Osteoblast (primary cell): ENCODE measurements at regions not wholly inside any gene's neighbourhood (a gene's known extent, or its start where the extent isn't known, plus 50 kb on each side); places are given as distances from the start of the nearest gene placed in this dataset.

Source experiments
- DNase-seq: peaks from one replicate; pipeline ENCODE4 v3.0.0; 2011; ENCODE audit warnings: low spot score, mixed read lengths; ENCODE audit not compliant: insufficient read length; ENCODE audit errors: missing footprints
- H2AFZ ChIP-seq: 2 replicates; pipeline ENCODE4 v1.6.0; 2011; ENCODE audit warnings: mild to moderate bottlenecking, low read length
- H3K27ac ChIP-seq: 2 replicates; pipeline ENCODE4 v1.5.1; 2011; ENCODE audit warnings: mild to moderate bottlenecking, low read depth, low read length, moderate library complexity
- H3K27me3 ChIP-seq: 2 replicates; pipeline ENCODE4 v1.6.0; 2012; ENCODE audit warnings: mild to moderate bottlenecking, control low read depth, inconsistent platforms, low read length, moderate library complexity; ENCODE audit not compliant: insufficient read depth
- H3K36me3 ChIP-seq: 2 replicates; pipeline ENCODE4 v1.5.1; 2011; ENCODE audit warnings: mild to moderate bottlenecking, low read length, control low read depth, moderate library complexity; ENCODE audit not compliant: insufficient read depth
- H3K4me1 ChIP-seq: 2 replicates; pipeline ENCODE4 v1.5.1; 2011; ENCODE audit warnings: mild to moderate bottlenecking, low read length, control low read depth, moderate library complexity; ENCODE audit not compliant: insufficient read depth
- H3K4me2 ChIP-seq: 2 replicates; pipeline ENCODE4 v1.6.0; 2011; ENCODE audit warnings: mild to moderate bottlenecking, low read length; ENCODE audit not compliant: insufficient read depth
- H3K4me3 ChIP-seq: fragments of 200-600 bp; sonication (generic); 3 replicates; pipeline ENCODE4 v1.5.1; 2012; ENCODE audit warnings: mild to moderate bottlenecking, low read length, inconsistent platforms; ENCODE audit not compliant: insufficient read depth
- H3K79me2 ChIP-seq: 2 replicates; pipeline ENCODE4 v1.6.0; 2012; ENCODE audit warnings: mild to moderate bottlenecking, low read length, control low read depth, inconsistent platforms; ENCODE audit not compliant: insufficient read depth
- H3K9me3 ChIP-seq: 2 replicates; pipeline ENCODE4 v1.5.1; 2011; ENCODE audit warnings: low read depth, low read length, control low read depth
- H4K20me1 ChIP-seq: 2 replicates; pipeline ENCODE4 v1.6.0; 2012; ENCODE audit warnings: mild to moderate bottlenecking, low read length, control low read depth; ENCODE audit not compliant: insufficient read depth
- TF ChIP-seq, protein P1 (sequence below): IDR thresholded peaks from 2 replicates; pipeline ENCODE4 v1.5.1; 2011; ENCODE audit warnings: mild to moderate bottlenecking, low read depth, low read length, moderate library complexity; ENCODE audit errors: extremely low read depth

DNA sequence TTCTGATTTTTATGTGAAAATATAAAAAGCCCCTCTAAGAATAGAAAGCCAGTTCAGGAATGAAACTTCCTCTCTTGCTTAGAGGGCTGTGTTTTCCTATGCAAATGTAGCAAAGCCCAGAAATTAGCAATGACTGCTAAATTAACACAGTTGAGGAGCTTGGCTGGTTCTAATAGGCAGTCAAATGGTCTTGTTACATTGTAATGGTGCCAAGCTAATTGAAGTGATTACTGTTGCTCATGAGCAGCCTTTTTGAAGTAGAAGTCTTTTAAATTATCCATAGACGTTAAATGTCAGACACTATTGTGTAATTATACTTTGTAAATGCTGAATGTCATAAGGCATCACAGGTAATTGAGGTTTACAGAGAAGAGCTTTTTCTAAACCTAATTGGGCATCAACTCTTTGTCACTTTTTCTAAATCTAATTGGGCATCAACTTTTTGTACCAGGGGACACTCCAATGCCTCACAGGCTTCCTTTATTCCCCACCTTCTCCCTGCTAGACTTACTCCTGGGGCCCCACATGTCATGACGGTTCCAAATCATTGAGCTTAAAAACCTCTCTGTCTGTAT is 229.1 kb downstream of the PSAT1 start:
- H2AFZ ChIP-seq: no peak overlapping the region
- no peaks in the 10 kb centered on the region for H3K36me3 ChIP-seq
- H3K4me3 ChIP-seq: no peak overlapping the region
- peaks cover 3% of the 10 kb centered on the region for H3K9me3 ChIP-seq
- DNase-seq: no peak
- H3K27ac ChIP-seq: no peak overlapping the region
- H3K27me3 ChIP-seq: no peaks in the 10 kb centered on the region
- no peaks in the 10 kb centered on the region for H4K20me1 ChIP-seq
- TF ChIP-seq, protein P1, sequence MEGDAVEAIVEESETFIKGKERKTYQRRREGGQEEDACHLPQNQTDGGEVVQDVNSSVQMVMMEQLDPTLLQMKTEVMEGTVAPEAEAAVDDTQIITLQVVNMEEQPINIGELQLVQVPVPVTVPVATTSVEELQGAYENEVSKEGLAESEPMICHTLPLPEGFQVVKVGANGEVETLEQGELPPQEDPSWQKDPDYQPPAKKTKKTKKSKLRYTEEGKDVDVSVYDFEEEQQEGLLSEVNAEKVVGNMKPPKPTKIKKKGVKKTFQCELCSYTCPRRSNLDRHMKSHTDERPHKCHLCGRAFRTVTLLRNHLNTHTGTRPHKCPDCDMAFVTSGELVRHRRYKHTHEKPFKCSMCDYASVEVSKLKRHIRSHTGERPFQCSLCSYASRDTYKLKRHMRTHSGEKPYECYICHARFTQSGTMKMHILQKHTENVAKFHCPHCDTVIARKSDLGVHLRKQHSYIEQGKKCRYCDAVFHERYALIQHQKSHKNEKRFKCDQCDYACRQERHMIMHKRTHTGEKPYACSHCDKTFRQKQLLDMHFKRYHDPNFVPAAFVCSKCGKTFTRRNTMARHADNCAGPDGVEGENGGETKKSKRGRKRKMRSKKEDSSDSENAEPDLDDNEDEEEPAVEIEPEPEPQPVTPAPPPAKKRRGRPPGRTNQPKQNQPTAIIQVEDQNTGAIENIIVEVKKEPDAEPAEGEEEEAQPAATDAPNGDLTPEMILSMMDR: no peak
- H3K79me2 ChIP-seq: no peaks in the 10 kb centered on the region
- H3K4me1 ChIP-seq: no peaks in the 10 kb centered on the region
- no peak overlapping the region for H3K4me2 ChIP-seq

DNA sequence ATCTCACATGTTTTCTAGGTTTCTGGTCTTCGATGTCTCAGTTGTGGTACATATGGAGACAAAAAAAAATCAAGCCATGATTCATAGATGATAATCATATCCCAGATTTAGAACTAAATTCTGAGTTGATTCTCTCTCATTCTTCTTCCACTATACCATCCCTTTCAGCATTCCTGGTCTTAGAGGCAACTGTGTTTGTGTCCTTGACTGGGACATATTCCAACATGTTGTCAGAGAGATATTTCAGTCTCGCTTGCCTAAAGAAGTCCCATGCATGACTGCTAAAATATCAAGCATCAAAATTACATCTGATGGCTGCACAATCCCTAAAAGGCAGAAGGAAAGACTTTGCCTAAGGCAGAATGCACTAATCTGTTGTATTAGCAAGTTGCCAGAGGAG is 236.6 kb downstream of the PSAT1 start:
- Histone ChIP-seq H3K27ac (no peak overlapping the region), H3K4me1 (no peaks in the 10 kb centered on the region), H3K4me2 (no peak overlapping the region), H3K36me3 (no peaks in the 10 kb centered on the region), H4K20me1 (no peaks in the 10 kb centered on the region), H3K9me3 (no peaks in the 10 kb centered on the region), H2AFZ (no peak overlapping the region), H3K4me3 (no peak overlapping the region), H3K27me3 (no peaks in the 10 kb centered on the region), H3K79me2 (no peaks in the 10 kb centered on the region)
- peak; percentile 65 for DNase-seq
- TF ChIP-seq, protein P1: no peak

DNA sequence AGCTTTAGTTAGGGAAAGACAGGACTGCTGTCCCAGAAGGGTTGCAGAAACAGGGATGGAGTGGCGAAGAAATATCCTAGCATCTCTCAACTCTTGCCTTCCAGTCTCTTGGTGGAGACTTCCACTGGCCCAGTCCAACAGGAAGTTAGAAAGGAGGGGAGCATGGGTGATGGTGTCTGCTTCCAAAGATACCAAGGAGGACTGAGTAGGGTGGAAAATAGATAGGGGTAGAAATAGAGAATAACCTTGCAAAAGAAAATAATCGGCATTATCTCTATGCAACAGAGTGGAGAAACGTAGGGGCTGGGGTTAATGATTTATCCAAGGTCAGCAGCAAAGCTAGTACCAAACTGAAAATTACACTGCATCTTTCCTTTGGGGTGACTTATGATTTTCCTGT is 242.3 kb downstream of the PSAT1 start:
- H3K27me3 ChIP-seq: no peaks in the 10 kb centered on the region
- no peak overlapping the region for H3K27ac ChIP-seq
- no peaks in the 10 kb centered on the region for H3K9me3 ChIP-seq
- no peaks in the 10 kb centered on the region for H3K36me3 ChIP-seq
- TF ChIP-seq, protein P1: no peak
- H3K4me2 ChIP-seq: peak overlapping the region; percentile 49
- no peak overlapping the region for H3K4me3 ChIP-seq
- no peak overlapping the region for H2AFZ ChIP-seq
- no peaks in the 10 kb centered on the region for H3K79me2 ChIP-seq
- no peaks in the 10 kb centered on the region for H4K20me1 ChIP-seq
- H3K4me1 ChIP-seq: peaks cover 11% of the 10 kb centered on the region
- no peak for DNase-seq

DNA sequence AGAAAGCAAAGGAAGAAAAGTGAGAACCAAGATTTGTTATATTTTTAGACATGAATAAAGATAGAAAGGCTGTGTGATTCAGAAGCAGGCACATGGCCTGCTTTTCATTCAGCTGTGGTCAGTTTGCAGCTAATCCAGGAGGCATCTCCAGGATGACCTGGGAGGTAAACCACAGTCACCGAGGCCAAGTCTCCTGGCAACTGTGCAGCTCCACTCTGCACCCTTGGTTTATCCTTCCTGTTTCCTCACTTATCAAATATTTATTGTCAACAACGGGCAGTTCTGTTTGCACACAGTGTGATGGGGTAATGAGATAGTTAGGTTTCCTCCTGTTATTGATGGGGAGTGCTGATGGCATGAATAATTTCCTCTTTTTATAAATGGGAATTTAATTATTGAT is 243.0 kb downstream of the PSAT1 start:
- Histone ChIP-seq H4K20me1 (no peaks in the 10 kb centered on the region), H3K4me3 (no peak overlapping the region), H3K4me1 (peaks cover 11% of the 10 kb centered on the region), H3K27me3 (no peaks in the 10 kb centered on the region), H3K27ac (no peak overlapping the region), H3K9me3 (no peaks in the 10 kb centered on the region), H3K4me2 (peak overlapping the region; percentile 49), H3K79me2 (no peaks in the 10 kb centered on the region), H3K36me3 (no peaks in the 10 kb centered on the region), H2AFZ (no peak overlapping the region)
- no peak for DNase-seq
- TF ChIP-seq, protein P1: no peak
